CD4-positive, alpha-beta T cell (primary cell): ENCODE measurements at regions not wholly inside any gene's neighbourhood (a gene's known extent, or its start where the extent isn't known, plus 50 kb on each side); places are given as distances from the start of the nearest gene placed in this dataset.

Experiments used
- ATAC-seq: fragments of 200-7000 bp; cut with Tn5 transposase; one replicate; pipeline ENCODE4 v1.10.0; 2022; ENCODE audit warnings: mild to moderate bottlenecking; ENCODE audit not compliant: poor library complexity
- CTCF ChIA-PET: fragments of 350-600 bp; sonication (Branson Sonifier 250); formaldehyde crosslinking; loops from one replicate; lab custom pipeline; 2021; ENCODE audit warnings: antibody characterized with exemption, inconsistent platforms; lab: Charles Lee
- POLR2A ChIA-PET: fragments of 350-600 bp; sonication (Branson Sonifier 250); formaldehyde crosslinking; loops from one replicate; lab custom pipeline; 2021; ENCODE audit warnings: antibody characterized with exemption, inconsistent platforms; lab: Charles Lee
- DNase-seq, 14 experiments: peaks; one replicate each; pipeline ENCODE4 v3.0.0-alpha.2; 2013 to 2020; ENCODE audit warnings: mixed read lengths in 2 of 14
- H3K27ac ChIP-seq, 2 donors: one replicate each; pipeline versions ENCODE4 v1.5.1 to v1.7.0; 2013; ENCODE audit warnings: low read length in 2 of 2, low read depth in 1 of 2, mild to moderate bottlenecking in 1 of 2
- H3K27me3 ChIP-seq, 2 experiments: 1 replicate in 1 of 2; 2 replicates in 1 of 2; pipeline versions ENCODE4 v1.6.1 to v1.7.0; 2013; ENCODE audit warnings: low read length in 2 of 2, control low read depth in 1 of 2, mild to moderate bottlenecking in 1 of 2, moderate library complexity in 1 of 2; ENCODE audit not compliant: insufficient read depth in 2 of 2, control insufficient read depth in 1 of 2
- H3K36me3 ChIP-seq: one replicate; pipeline ENCODE4 v1.6.1; 2013; ENCODE audit warnings: low read length, control low read depth; ENCODE audit not compliant: insufficient read depth
- H3K4me1 ChIP-seq: one replicate; pipeline ENCODE4 v1.6.1; 2013; ENCODE audit warnings: low read length, control low read depth; ENCODE audit not compliant: insufficient read depth
- H3K4me3 ChIP-seq: one replicate; pipeline ENCODE4 v1.5.1; 2013; ENCODE audit warnings: mild to moderate bottlenecking, low read length, moderate library complexity
- H3K9me3 ChIP-seq, 2 experiments: 1 replicate in 1 of 2; 2 replicates in 1 of 2; pipeline versions ENCODE4 v1.6.1 to v1.7.0; 2013; ENCODE audit warnings: low read length in 2 of 2, mild to moderate bottlenecking in 2 of 2, control low read depth in 1 of 2, moderate library complexity in 1 of 2; ENCODE audit not compliant: control insufficient read depth in 1 of 2, insufficient read depth in 1 of 2
- H3K27ac Mint-ChIP-seq: one replicate; pipeline ENCODE4 v1.8.0; 2020; ENCODE audit warnings: mixed read lengths
- H3K27me3 Mint-ChIP-seq: one replicate; pipeline ENCODE4 v1.8.0; 2021; ENCODE audit warnings: mixed read lengths
- H3K36me3 Mint-ChIP-seq: one replicate; pipeline ENCODE4 v1.8.0; 2021; ENCODE audit warnings: low read depth, mixed read lengths
- H3K4me1 Mint-ChIP-seq: one replicate; pipeline ENCODE4 v1.8.0; 2021; ENCODE audit warnings: low read depth, mixed read lengths
- H3K4me3 Mint-ChIP-seq: one replicate; pipeline ENCODE4 v1.8.0; 2020; ENCODE audit warnings: mild to moderate bottlenecking, mixed read lengths
- H3K9me3 Mint-ChIP-seq: one replicate; pipeline ENCODE4 v1.8.0; 2020; ENCODE audit warnings: mixed read lengths
- intact Hi-C, 2 experiments: fragments of 100-400 bp; cut with DNase I in 1 of 2; cut with micrococcal nuclease in 1 of 2; formaldehyde crosslinking; loops; one replicate each; pipeline versions ENCODE4 v1.15.1 to v1.9.0; 2023 to 2025; cut with DNase I, micrococcal nuclease
- TF ChIP-seq, protein P1 (sequence below): fragments of 200-600 bp; IDR thresholded peaks from one replicate; pipeline ENCODE4 v1.8.0; 2022; ENCODE audit warnings: antibody characterized with exemption, mild to moderate bottlenecking

DNA sequence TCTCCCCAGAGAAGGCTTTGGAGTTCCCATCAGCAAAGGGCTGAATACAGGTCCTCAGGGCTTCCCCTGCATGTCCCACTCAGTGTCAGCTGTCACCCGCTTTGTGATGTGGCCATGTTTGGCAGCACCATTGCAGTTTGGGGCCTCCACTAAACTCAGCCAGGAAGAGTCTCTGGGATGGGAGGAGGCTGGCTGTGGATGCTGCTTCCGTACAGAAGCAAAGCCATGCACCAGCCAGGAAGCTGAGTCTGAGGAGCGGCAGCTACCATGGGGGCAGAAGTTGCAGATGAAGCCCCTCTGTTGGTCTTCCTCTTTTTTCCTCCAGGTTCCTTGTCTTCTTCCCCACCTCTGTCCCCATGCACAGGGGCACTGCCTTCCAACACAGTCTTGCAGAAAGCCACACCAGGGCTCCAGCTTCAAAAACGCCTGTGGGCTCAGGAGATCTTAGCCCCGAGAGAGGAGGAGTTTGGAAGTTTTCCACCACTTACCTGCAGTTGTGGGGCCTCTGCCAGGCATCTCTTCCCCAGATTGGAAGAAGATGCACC lies 416.8 kb downstream of the NPHP4 start:
- no peak overlapping the region for H3K4me3 ChIP-seq
- peaks cover 0 to 5% of the 10 kb centered on the region in 2 experiments for H3K9me3 ChIP-seq
- CTCF ChIA-PET = no interaction called here
- Mint-ChIP-seq H3K9me3 (no peaks in the 10 kb centered on the region), H3K4me1 (no peaks in the 10 kb centered on the region), H3K4me3 (no peak overlapping the region), H3K36me3 (no peaks in the 10 kb centered on the region), H3K27ac (no peak overlapping the region), H3K27me3 (peaks cover 30% of the 10 kb centered on the region)
- H3K4me1 ChIP-seq = no peaks in the 10 kb centered on the region
- DNase-seq = no peak
- TF ChIP-seq, protein P1, sequence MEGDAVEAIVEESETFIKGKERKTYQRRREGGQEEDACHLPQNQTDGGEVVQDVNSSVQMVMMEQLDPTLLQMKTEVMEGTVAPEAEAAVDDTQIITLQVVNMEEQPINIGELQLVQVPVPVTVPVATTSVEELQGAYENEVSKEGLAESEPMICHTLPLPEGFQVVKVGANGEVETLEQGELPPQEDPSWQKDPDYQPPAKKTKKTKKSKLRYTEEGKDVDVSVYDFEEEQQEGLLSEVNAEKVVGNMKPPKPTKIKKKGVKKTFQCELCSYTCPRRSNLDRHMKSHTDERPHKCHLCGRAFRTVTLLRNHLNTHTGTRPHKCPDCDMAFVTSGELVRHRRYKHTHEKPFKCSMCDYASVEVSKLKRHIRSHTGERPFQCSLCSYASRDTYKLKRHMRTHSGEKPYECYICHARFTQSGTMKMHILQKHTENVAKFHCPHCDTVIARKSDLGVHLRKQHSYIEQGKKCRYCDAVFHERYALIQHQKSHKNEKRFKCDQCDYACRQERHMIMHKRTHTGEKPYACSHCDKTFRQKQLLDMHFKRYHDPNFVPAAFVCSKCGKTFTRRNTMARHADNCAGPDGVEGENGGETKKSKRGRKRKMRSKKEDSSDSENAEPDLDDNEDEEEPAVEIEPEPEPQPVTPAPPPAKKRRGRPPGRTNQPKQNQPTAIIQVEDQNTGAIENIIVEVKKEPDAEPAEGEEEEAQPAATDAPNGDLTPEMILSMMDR = no peak
- ATAC-seq = no peak
- intact Hi-C loops = no loop called here
- POLR2A ChIA-PET = no interaction called here
- no peaks in the 10 kb centered on the region for H3K36me3 ChIP-seq
- peaks cover 0 to under 1% of the 10 kb centered on the region in 2 experiments for H3K27me3 ChIP-seq
- H3K27ac ChIP-seq = no peak overlapping the region

DNA sequence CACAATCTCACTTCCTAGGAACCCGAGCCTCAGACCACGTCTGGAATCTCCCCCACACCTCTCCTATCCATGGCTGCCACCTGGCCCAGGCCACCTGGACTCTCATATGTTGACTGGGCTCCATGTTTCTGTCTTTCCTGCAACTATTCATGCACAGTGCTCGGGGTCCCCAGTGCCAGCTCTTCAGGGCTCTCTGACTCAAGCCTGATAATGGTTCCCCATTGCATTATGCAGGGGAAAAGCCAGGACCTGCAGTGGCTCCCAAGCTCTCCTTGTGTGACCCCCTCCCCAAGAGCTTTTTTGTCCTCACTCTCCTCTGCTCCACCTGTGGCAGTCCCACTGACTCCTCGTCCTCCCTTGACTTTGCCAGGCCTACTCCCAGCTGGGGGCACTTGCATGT lies 417.6 kb downstream of the NPHP4 start:
- no peaks in the 10 kb centered on the region for H3K27me3 ChIP-seq
- intact Hi-C loops = no loop called here
- POLR2A ChIA-PET = no interaction called here
- no peaks in the 10 kb centered on the region for H3K36me3 ChIP-seq
- H3K4me3 Mint-ChIP-seq = no peak overlapping the region
- peaks cover 30% of the 10 kb centered on the region for H3K27me3 Mint-ChIP-seq
- TF ChIP-seq, protein P1 = no peak
- H3K9me3 Mint-ChIP-seq = no peaks in the 10 kb centered on the region
- H3K36me3 Mint-ChIP-seq = no peaks in the 10 kb centered on the region
- CTCF ChIA-PET = no interaction called here
- ATAC-seq = no peak
- no peak overlapping the region for H3K27ac ChIP-seq
- no peaks in the 10 kb centered on the region for H3K4me1 ChIP-seq
- peaks cover 0 to 5% of the 10 kb centered on the region in 2 experiments for H3K9me3 ChIP-seq
- no peak for DNase-seq
- no peak overlapping the region for H3K4me3 ChIP-seq
- H3K4me1 Mint-ChIP-seq = no peaks in the 10 kb centered on the region
- no peak overlapping the region for H3K27ac Mint-ChIP-seq

DNA sequence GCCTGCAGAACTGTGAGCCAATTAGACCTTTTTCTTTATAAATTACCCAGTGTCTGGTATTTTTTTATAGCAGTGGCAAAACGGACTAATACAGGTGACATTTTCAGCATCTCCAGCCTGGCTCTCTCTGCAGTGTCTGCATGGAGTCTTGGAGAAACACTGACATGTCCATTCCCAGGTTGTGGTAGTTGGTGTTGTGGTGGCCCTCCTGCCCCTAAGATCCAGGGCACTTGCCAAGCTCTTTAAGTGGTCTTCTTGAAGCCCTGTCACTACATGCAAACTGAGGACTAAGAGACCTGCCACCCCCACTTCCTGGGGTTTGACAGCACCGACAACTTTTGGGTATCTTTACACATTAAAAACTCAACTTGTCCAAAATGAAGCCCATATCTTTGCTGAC lies 419.4 kb downstream of the NPHP4 start:
- H3K36me3 ChIP-seq = no peaks in the 10 kb centered on the region
- ChIA-PET CTCF (no interaction called here), POLR2A (no interaction called here)
- H3K4me1 Mint-ChIP-seq = no peaks in the 10 kb centered on the region
- intact Hi-C loops = no loop called here
- H3K4me3 Mint-ChIP-seq = no peak overlapping the region
- DNase-seq = no peak
- peaks cover 19% of the 10 kb centered on the region for H3K27me3 Mint-ChIP-seq
- ATAC-seq = no peak
- H3K36me3 Mint-ChIP-seq = no peaks in the 10 kb centered on the region
- H3K27ac Mint-ChIP-seq = no peak overlapping the region
- H3K4me3 ChIP-seq = no peak overlapping the region
- TF ChIP-seq, protein P1 = no peak
- no peaks in the 10 kb centered on the region for H3K27me3 ChIP-seq
- H3K27ac ChIP-seq = no peak overlapping the region
- no peaks in the 10 kb centered on the region for H3K4me1 ChIP-seq
- peaks cover 0 to 5% of the 10 kb centered on the region in 2 experiments for H3K9me3 ChIP-seq
- no peaks in the 10 kb centered on the region for H3K9me3 Mint-ChIP-seq
